NCI-H146 treated with DMSO at 0.1 percent for 48 hours (cell line): ENCODE measurements at regions not wholly inside any gene's neighbourhood (a gene's known extent, or its start where the extent isn't known, plus 50 kb on each side); places are given as distances from the start of the nearest gene placed in this dataset.
"Not testable (repeated sequence)": the region's sequence is repeated elsewhere in the genome, so short reads cannot be mapped to it uniquely, and the experiment has no call there.

Experiments
- DNase-seq: peaks from one replicate; lab custom pipeline; 2025; ENCODE audit not compliant: unreplicated experiment; lab: John Stamatoyannopoulos, UW

- DNase-seq: no peak
These were observed 255.5 kb downstream of the EFCAB11 start for GRCh38 chr14:89699071-89699470.

GRCh38 chr14:89697281-89698060 lies 257.1 kb downstream of the EFCAB11 start:
- no peak for DNase-seq

GRCh38 chr14:89695846-89696245 lies 258.7 kb downstream of the EFCAB11 start:
- DNase-seq: no peak

GRCh38 chr14:89690139-89690538 lies 264.4 kb downstream of the EFCAB11 start:
- DNase-seq: no peak

GRCh38 chr14:89689711-89690110 lies 264.8 kb downstream of the EFCAB11 start:
- not testable (repeated sequence) for DNase-seq

GRCh38 chr14:89688507-89689211 lies 265.9 kb downstream of the EFCAB11 start:
- DNase-seq: no peak

- DNase-seq: not testable (repeated sequence)
These were observed 267.4 kb downstream of the EFCAB11 start for GRCh38 chr14:89687129-89687528.

GRCh38 chr14:89684139-89684538 lies 267.1 kb upstream of the FOXN3 start:
- no peak for DNase-seq

- no peak for DNase-seq
These were observed 264.3 kb upstream of the FOXN3 start for GRCh38 chr14:89681086-89682018.

GRCh38 chr14:89680156-89680555 lies 263.1 kb upstream of the FOXN3 start:
- DNase-seq: no peak

- DNase-seq: no peak
These were observed 261.7 kb upstream of the FOXN3 start for GRCh38 chr14:89678768-89679167.

GRCh38 chr14:89675590-89675989 lies 258.6 kb upstream of the FOXN3 start:
- no peak for DNase-seq

- DNase-seq: no peak
These were observed 257.9 kb upstream of the FOXN3 start for GRCh38 chr14:89674936-89675335.

GRCh38 chr14:89674240-89674639 lies 257.2 kb upstream of the FOXN3 start:
- no peak for DNase-seq

GRCh38 chr14:89673512-89674225 lies 256.6 kb upstream of the FOXN3 start:
- no peak for DNase-seq

- DNase-seq: no peak
These were observed 255.8 kb upstream of the FOXN3 start for GRCh38 chr14:89672636-89673511.

GRCh38 chr14:89669193-89669592 lies 252.2 kb upstream of the FOXN3 start:
- DNase-seq: no peak

- DNase-seq: no peak
These were observed 250.9 kb upstream of the FOXN3 start for GRCh38 chr14:89667983-89668382.

- DNase-seq: not testable (repeated sequence)
These were observed 248.5 kb upstream of the FOXN3 start for GRCh38 chr14:89665300-89666081.
